HepG2 (cell line): ENCODE measurements at regions not wholly inside any gene's neighbourhood (a gene's known extent, or its start where the extent isn't known, plus 50 kb on each side); places are given as distances from the start of the nearest gene placed in this dataset.

Source experiments
- ATAC-seq: fragments of 200-7000 bp; cut with Tn5 transposase; 3 replicates; pipeline ENCODE4 v1.9.1; 2020; ENCODE audit warnings: mild to moderate bottlenecking, moderate library complexity
- BruUV-seq: library from RNA; stranded (reverse); fragments of 400-500 nt; replicated peaks from 2 replicates; lab custom pipeline; 2021; lab: Mats Ljungman, UMichigan
- CTCF ChIA-PET: fragments of 300-600 bp; formaldehyde crosslinking; extraction: SDS; loops from one replicate; lab custom pipeline; 2021; ENCODE audit warnings: low total read pairs, inconsistent platforms, low intra/inter-chr PET ratio; lab: Yijun Ruan, JAX
- POLR2A ChIA-PET: fragments of 350-600 bp; sonication (Branson Sonifier 250); formaldehyde crosslinking; loops from one replicate; lab custom pipeline; 2020; ENCODE audit warnings: antibody characterized with exemption, inconsistent platforms; lab: Yijun Ruan, JAX
- DNase-seq: peaks from one replicate; pipeline ENCODE4 v3.0.0-alpha.2; 2015; ENCODE audit warnings: low spot score
- FAIRE-seq: peaks from 3 replicates; lab custom pipeline; 2011; peaks lifted over from hg19 to GRCh38; lab: Jason Lieb, UNC
- H2AFZ ChIP-seq: one replicate; pipeline ENCODE4 v1.6.1; 2011; ENCODE audit warnings: low read length, inconsistent platforms
- H3K27ac ChIP-seq: fragments of 300-600 bp; 3 replicates; pipeline ENCODE4 v1.8.0; 2011; ENCODE audit warnings: mixed run types, mild to moderate bottlenecking, mixed read lengths, low read length, inconsistent platforms; ENCODE audit not compliant: insufficient read depth; ENCODE audit errors: extremely low read length
- H3K27me3 ChIP-seq, 2 experiments: fragments of 200-600 bp in 1 of 2; 2 replicates in 1 of 2; 3 replicates in 1 of 2; pipeline versions ENCODE4 v1.6.0 to v1.8.0; 2011; ENCODE audit warnings: low read length in 2 of 2, mild to moderate bottlenecking in 2 of 2, moderate library complexity in 2 of 2, inconsistent platforms in 1 of 2; ENCODE audit not compliant: insufficient read depth in 2 of 2, control insufficient read depth in 1 of 2
- H3K36me3 ChIP-seq, 2 experiments: fragments of 200-600 bp in 1 of 2; replicated peaks in 1 of 2; 2 replicates in 1 of 2; 3 replicates in 1 of 2; pipeline versions ENCODE4 v1.5.1 to v1.8.0; 2011; ENCODE audit warnings: low read length in 2 of 2, inconsistent platforms in 1 of 2; ENCODE audit not compliant: insufficient read depth in 2 of 2, control insufficient read depth in 1 of 2
- H3K4me1 ChIP-seq: 2 replicates; pipeline ENCODE4 v1.5.1; 2012; ENCODE audit warnings: low read length, inconsistent platforms; ENCODE audit not compliant: insufficient read depth
- H3K4me2 ChIP-seq: 2 replicates; pipeline ENCODE4 v1.6.0; 2011; ENCODE audit warnings: low read depth, low read length, inconsistent platforms
- H3K4me3 ChIP-seq, 3 experiments: fragments of 200-600 bp in 1 of 3; sonication (generic), shearing (Covaris generic) in 1 of 3; replicated peaks in 1 of 3; 2 replicates each; pipeline ENCODE4 v1.5.1; 2011 to 2016; ENCODE audit warnings: low read length in 3 of 3, inconsistent platforms in 2 of 3, low read depth in 2 of 3, mild to moderate bottlenecking in 2 of 3, control low read depth in 1 of 3, mixed read lengths in 1 of 3; ENCODE audit not compliant: insufficient read depth in 1 of 3
- H3K79me2 ChIP-seq: one replicate; pipeline ENCODE4 v1.6.1; 2011; ENCODE audit warnings: low read length, inconsistent platforms; ENCODE audit not compliant: insufficient read depth
- H3K9ac ChIP-seq: 2 replicates; pipeline ENCODE4 v1.6.0; 2011; ENCODE audit warnings: mild to moderate bottlenecking, low read depth, low read length, inconsistent platforms; ENCODE audit not compliant: insufficient read depth
- H3K9me3 ChIP-seq: 2 replicates; pipeline ENCODE4 v1.5.1; 2012; ENCODE audit warnings: mild to moderate bottlenecking, low read length
- H4K20me1 ChIP-seq: 2 replicates; pipeline ENCODE4 v1.6.0; 2011; ENCODE audit warnings: inconsistent platforms, mild to moderate bottlenecking, low read length, moderate library complexity; ENCODE audit not compliant: insufficient read depth
- DMAP1 ChIP-seq: IDR thresholded peaks from 2 replicates; pipeline ENCODE4 v1.6.1; 2016
- FOXK1 ChIP-seq: sonication (generic); formaldehyde crosslinking; IDR thresholded peaks from 2 replicates; pipeline ENCODE4 v1.4.0; 2020; ENCODE audit warnings: low read depth, missing genetic modification reagents, borderline replicate concordance
- FOXP1 ChIP-seq, 2 experiments: fragments of 450-650 bp in 1 of 2; IDR thresholded peaks; 2 replicates each; pipeline ENCODE4 v1.6.1; 2017 to 2018; ENCODE audit warnings: antibody characterized with exemption in 1 of 2
- GPN1 ChIP-seq: sonication (generic); formaldehyde crosslinking; IDR thresholded peaks from 2 replicates; pipeline ENCODE4 v1.5.1; 2020; ENCODE audit warnings: missing genetic modification reagents, borderline replicate concordance
- JDP2 ChIP-seq: sonication (generic); formaldehyde crosslinking; IDR thresholded peaks from 2 replicates; pipeline ENCODE4 v1.8.1; 2022; ENCODE audit warnings: missing genetic modification reagents, borderline replicate concordance
- RORA ChIP-seq: sonication (generic); formaldehyde crosslinking; IDR thresholded peaks from 2 replicates; pipeline ENCODE4 v1.5.0; 2020; ENCODE audit warnings: mild to moderate bottlenecking, missing genetic modification reagents, moderate library complexity
- ZFAT ChIP-seq: sonication (generic); formaldehyde crosslinking; conservative IDR thresholded peaks from 2 replicates; pipeline ENCODE4 v1.8.1; 2023; ENCODE audit warnings: missing genetic modification reagents, inconsistent platforms
- ZNF451 ChIP-seq: sonication (generic); formaldehyde crosslinking; IDR thresholded peaks from 2 replicates; pipeline ENCODE4 v1.5.0; 2020; ENCODE audit warnings: mild to moderate bottlenecking, missing genetic modification reagents
- ZNF720 ChIP-seq: sonication (generic); formaldehyde crosslinking; IDR thresholded peaks from 2 replicates; pipeline ENCODE4 v1.4.0; 2020; ENCODE audit warnings: missing genetic modification reagents
- ZNF766 ChIP-seq: sonication (generic); formaldehyde crosslinking; IDR thresholded peaks from 2 replicates; pipeline ENCODE4 v1.5.0; 2020; ENCODE audit warnings: missing genetic modification reagents, borderline replicate concordance
- ZNF891 ChIP-seq: sonication (generic); formaldehyde crosslinking; IDR thresholded peaks from 2 replicates; pipeline ENCODE4 v1.5.0; 2020; ENCODE audit warnings: mild to moderate bottlenecking, missing genetic modification reagents
- WGBS: methylation state at CpG from one replicate; pipeline ENCODE4 v1.1.6; 2017; ENCODE audit warnings: low lambda C conversion rate; 5-methylcytosine and 5-hydroxymethylcytosine counted together
- in situ Hi-C: cut with HindIII; loops from 2 replicates; pipeline ENCODE4 v1.10.0; 2017; ENCODE audit warnings: low pct_unique_long_range_greater_than_20kb; ENCODE audit not compliant: extremely low pct_ligation_motif_present
- intact Hi-C: fragments of 100-400 bp; cut with micrococcal nuclease; formaldehyde crosslinking; loops from one replicate; pipeline ENCODE4 v1.10.0; 2022; ENCODE audit not compliant: unreplicated experiment
- TF ChIP-seq, protein P1 (sequence below): sonication (generic); formaldehyde crosslinking; IDR thresholded peaks from 2 replicates; pipeline ENCODE4 v1.5.0; 2020; ENCODE audit warnings: mild to moderate bottlenecking, missing genetic modification reagents
- TF ChIP-seq, protein P2 (sequence below): sonication (generic); formaldehyde crosslinking; IDR thresholded peaks from 2 replicates; pipeline ENCODE4 v1.4.0; 2020; ENCODE audit warnings: missing genetic modification reagents

DNA sequence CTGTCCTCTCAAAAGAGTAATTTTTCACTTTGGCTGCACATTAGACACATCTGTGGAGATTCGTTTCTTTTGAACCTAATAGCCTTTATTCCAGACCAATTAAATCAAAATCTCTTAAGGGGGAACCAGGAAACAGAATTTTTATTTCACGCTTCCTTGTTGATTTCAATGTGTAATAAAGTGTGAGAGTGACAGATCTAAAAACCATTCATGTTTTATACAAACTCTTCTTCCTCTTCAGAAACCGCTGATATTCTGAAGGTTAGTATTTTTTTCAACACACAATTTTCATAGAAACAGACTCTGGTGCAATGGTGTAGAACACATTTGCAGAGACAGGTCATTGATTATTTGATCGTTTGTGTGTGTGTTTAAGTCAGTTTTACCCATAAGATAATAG, 1469.8 kb downstream of the EFNA5 start:
- Histone ChIP-seq H3K9ac (no peak overlapping the region), H3K4me2 (no peak overlapping the region), H3K4me1 (no peaks in the 10 kb centered on the region), H3K4me3 (no peak overlapping the region), H3K9me3 (no peaks in the 10 kb centered on the region), H3K36me3 (no peaks in the 10 kb centered on the region), H2AFZ (no peak overlapping the region), H4K20me1 (no peaks in the 10 kb centered on the region), H3K27me3 (no peaks in the 10 kb centered on the region), H3K79me2 (no peaks in the 10 kb centered on the region)
- ATAC-seq = no peak
- no TSS peak for BruUV-seq
- intact Hi-C loops (no loop called here), in situ Hi-C loops (no loop called here)
- no peak for FAIRE-seq
- 2% methylated on average over 4 of the region's 4 CpGs for WGBS
- DNase-seq = no peak
- POLR2A ChIA-PET = no interaction called here
- CTCF ChIA-PET = no interaction called here
- TF ChIP-seq, protein P1, sequence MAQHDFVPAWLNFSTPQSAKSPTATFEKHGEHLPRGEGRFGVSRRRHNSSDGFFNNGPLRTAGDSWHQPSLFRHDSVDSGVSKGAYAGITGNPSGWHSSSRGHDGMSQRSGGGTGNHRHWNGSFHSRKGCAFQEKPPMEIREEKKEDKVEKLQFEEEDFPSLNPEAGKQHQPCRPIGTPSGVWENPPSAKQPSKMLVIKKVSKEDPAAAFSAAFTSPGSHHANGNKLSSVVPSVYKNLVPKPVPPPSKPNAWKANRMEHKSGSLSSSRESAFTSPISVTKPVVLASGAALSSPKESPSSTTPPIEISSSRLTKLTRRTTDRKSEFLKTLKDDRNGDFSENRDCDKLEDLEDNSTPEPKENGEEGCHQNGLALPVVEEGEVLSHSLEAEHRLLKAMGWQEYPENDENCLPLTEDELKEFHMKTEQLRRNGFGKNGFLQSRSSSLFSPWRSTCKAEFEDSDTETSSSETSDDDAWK = no peak
- no peak for TF ChIP-seq FOXK1 (CRISPR knock-in tag)
- TF ChIP-seq ZNF766 = no peak
- no peak for TF ChIP-seq GPN1
- no peak for TF ChIP-seq ZNF891 (CRISPR knock-in tag)
- no peak for TF ChIP-seq FOXP1 (IDR thresholded peaks at IDR 0.05)
- TF ChIP-seq FOXP1 (CRISPR knock-in tag; IDR thresholded peaks at IDR 0.05) = no peak
- TF ChIP-seq, all 625 proteins: peak for 0
- no peak overlapping the region for H3K27ac ChIP-seq

DNA sequence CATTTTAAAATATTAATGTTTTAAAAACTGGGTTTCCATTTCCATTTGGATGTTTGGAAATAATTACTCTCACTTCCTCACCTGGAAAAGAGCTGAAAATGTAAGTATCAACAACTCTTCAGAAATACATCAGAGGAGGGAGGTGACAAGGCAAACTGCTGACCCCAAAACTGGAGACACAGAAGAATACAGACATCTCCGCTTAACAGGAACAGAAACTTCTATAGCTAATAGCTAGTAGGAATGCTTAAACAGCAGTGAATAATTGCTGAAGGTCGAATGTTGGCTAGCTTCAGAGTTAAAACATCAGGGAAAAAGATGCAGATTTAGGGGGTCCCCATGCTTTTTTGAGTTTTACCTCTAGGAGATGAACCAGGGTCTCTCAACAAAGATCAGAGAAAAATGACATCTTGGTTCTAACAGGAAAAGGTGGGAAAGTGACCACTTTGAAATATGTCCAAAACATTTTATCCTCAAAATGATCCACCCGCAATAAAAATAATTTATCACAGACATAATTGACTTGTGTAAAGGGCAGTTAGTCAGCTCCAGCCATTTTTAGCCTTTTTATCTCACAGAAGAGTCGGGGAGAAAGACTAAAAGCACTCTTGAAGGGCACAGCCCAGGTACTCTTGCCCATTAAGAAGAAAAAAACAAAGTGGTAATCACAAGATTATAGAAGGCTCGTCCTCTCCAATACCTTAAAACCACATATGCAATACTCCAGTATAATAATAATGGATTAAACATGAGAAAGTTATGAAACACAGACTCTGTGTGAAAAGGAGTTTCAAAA, 1474.9 kb downstream of the EFNA5 start:
- no peak for ATAC-seq
- no TSS peak for BruUV-seq
- Histone ChIP-seq H3K4me2 (no peak overlapping the region), H3K9ac (no peak overlapping the region), H3K4me1 (no peaks in the 10 kb centered on the region), H3K79me2 (no peaks in the 10 kb centered on the region), H3K9me3 (no peaks in the 10 kb centered on the region), H3K36me3 (no peaks in the 10 kb centered on the region), H3K27me3 (no peaks in the 10 kb centered on the region), H3K4me3 (no peak overlapping the region), H4K20me1 (no peaks in the 10 kb centered on the region), H2AFZ (no peak overlapping the region), H3K27ac (no peak overlapping the region)
- FAIRE-seq = no peak
- intact Hi-C loops = no loop called here
- ChIA-PET POLR2A (no interaction called here), CTCF (no interaction called here)
- in situ Hi-C loops = no loop called here
- TF ChIP-seq ZNF451 (no peak), RORA (CRISPR knock-in tag) (no peak), ZFAT (CRISPR knock-in tag) (no peak), JDP2 (CRISPR knock-in tag) (no peak), DMAP1 (CRISPR knock-in tag) (no peak), ZNF720 (CRISPR knock-in tag) (no peak)
- TF ChIP-seq, protein P2, sequence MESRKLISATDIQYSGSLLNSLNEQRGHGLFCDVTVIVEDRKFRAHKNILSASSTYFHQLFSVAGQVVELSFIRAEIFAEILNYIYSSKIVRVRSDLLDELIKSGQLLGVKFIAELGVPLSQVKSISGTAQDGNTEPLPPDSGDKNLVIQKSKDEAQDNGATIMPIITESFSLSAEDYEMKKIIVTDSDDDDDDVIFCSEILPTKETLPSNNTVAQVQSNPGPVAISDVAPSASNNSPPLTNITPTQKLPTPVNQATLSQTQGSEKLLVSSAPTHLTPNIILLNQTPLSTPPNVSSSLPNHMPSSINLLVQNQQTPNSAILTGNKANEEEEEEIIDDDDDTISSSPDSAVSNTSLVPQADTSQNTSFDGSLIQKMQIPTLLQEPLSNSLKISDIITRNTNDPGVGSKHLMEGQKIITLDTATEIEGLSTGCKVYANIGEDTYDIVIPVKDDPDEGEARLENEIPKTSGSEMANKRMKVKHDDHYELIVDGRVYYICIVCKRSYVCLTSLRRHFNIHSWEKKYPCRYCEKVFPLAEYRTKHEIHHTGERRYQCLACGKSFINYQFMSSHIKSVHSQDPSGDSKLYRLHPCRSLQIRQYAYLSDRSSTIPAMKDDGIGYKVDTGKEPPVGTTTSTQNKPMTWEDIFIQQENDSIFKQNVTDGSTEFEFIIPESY = no peak
- WGBS = 0% methylated on average over 5 of the region's 5 CpGs
- no peak for DNase-seq
